NCI-H2171 (cell line): ENCODE measurements at regions not wholly inside any gene's neighbourhood (a gene's known extent, or its start where the extent isn't known, plus 50 kb on each side); places are given as distances from the start of the nearest gene placed in this dataset.

Experiments used
- DNase-seq: peaks from one replicate; lab custom pipeline; 2025; lab: John Stamatoyannopoulos, UW

DNA sequence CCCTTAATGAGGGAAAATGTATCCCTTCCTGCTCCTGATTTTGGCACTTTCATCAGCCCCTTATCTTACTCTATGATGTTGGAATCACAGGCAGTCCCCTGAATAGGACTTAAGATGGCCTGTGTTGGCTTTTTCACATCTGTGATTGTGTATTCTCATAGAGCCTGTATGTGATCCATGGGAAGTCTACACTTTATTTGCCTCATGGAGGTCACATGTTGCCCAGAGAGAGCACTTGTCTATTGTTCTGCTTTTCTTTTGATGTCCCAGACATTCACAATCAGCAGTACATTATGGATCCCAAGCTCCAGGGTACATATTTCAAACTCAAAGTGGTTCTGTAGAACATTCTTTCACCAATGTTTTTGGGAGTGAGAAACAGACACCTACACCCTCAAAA lies 885.2 kb upstream of the ADGRL2 start:
- DNase-seq, result no peak

DNA sequence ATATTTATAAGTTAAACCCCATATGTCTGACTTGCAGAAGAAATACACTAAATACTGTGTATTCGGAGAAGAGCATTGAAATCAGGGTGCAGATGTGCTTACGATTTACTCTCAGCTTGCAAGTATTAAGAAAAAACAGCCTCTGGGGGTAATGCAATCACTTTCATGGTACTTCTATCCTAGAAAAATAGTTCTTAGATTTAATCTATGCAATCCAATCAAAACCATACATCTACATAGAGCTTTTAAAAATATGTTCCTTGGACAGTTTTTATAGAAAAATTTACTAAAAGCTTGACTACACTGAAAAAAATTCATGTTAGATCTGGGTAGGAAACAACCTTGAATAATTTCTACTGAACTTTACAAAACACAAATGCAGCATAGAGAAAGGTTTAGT lies 890.3 kb upstream of the ADGRL2 start:
- DNase-seq, result no peak

DNA sequence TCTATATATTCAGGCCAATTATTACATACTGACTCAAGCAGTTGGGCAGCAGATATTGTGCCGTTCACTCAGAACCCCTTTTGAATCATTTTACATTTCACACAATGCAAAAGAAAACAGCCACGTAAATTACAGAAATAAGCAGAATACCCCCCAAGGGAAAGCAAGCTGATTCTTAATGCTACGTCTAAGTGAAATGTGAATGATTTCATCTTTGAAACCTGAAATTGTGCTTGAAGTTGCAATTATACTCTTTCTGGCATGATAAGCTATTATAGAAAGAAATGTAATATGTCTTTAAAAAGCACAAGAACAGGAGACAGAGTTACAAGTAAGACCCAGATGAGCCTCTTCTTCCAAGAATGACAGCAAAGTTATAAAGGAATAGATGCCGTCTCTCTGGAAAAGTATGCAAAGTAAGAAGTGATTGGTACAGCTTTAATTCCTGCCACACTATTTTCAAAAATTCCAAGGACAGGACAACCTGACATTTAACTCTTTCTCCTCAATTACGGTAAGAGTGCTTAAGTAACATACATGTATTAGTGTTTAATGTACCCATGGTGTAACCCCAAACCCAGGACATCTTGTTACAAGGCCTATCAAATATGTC lies 891.5 kb upstream of the ADGRL2 start:
- DNase-seq, result no peak

DNA sequence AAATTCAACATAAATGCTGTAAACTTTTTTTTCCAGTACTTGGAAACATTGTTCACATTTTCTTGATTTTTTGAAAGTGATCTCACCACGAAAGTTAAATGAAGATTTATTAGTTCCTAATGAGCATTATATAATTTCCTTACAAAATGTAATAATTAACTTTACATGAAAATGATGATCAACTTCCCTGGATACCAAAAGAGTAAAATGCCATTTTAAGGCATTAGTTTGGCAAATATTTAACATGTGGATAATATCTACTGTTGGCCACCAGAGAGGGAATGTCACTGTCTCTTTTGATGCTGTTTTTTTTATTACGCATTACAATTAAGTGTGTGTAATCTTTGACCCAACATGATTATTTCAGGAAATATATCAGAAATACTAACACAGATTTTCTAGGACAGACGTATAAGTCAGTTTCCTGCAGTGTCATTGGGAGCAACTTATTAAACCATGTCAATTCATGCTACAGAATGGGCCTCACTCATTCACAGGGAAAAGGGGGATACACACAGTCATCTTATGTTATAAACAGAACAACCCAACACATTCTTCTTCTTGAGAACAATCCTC lies 903.9 kb upstream of the ADGRL2 start:
- no peak for DNase-seq

DNA sequence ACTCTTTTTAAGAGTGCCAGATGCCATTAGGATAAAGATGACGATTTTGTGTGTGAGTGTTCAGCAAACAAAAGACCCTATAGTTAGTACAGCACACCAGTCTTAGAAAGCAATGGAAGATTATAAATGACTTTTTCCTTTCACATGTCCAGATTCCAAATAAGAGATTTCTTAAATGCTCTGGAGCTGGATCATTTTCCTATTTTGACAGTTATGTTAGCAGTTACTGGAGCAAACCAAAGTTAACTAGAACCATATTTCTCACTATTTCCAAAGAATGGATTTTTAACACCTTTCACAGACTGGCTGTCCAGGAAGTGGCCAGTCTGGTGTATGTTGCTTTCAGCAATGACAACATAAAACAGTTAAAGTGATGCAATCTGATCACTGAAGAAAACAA lies 905.8 kb upstream of the ADGRL2 start:
- no peak for DNase-seq

DNA sequence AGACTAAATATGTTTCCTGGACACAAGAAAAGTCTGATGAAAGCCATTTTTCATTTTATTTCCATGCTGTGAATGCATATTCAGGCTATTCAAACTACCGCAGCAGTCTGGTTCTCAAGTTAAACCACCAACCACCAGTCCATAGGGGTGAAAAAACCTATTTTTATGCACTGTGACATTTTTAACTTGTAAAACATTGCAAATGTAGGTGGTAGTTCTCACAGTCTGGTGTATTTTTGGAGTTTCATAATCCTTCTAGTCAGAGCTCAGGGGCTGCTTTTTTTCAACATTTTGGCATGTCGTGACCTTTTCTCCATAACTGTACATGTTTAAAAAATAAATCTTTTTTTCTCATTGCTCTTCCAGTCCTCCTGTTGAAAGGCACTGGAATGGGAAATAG lies 907.6 kb upstream of the ADGRL2 start:
- DNase-seq, result no peak

DNA sequence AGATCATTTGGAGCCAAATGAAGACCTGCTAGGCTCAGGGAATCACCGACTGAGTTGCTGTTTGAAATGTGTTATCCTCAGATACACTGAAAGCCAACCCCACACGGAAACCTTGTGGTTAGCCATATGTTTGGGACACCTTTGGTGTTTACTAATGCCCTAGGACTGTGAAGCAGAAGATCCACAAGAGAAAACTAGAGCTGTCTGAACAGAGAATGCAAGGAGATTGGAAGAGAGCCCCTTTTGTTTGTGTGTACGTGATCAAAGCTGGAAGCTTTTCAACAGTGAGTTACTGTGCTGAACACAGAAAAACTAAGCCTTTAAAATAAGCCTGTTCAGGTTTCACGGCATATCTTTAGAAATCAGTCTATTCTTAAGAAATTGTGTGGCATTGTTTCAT lies 908.2 kb upstream of the ADGRL2 start:
- no peak for DNase-seq

DNA sequence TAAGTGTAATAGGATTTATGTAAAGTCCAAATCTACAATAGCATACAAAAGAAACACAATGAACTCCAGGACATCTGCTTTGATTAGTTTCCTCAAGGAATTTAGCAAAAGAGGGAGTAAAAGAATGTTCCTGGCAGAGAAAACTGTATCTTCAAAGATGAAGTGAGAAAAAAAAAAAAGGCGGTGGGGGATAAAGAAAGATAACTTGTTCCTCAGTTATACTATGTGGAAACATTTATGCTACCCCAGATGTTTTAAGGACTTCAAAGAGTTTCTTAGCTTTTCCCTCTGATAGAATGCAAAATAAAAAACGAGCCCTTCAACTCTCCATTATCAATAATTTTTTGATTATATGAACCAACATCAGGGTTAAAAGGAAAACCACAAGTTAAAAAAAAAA lies 908.9 kb upstream of the ADGRL2 start:
- no peak for DNase-seq

DNA sequence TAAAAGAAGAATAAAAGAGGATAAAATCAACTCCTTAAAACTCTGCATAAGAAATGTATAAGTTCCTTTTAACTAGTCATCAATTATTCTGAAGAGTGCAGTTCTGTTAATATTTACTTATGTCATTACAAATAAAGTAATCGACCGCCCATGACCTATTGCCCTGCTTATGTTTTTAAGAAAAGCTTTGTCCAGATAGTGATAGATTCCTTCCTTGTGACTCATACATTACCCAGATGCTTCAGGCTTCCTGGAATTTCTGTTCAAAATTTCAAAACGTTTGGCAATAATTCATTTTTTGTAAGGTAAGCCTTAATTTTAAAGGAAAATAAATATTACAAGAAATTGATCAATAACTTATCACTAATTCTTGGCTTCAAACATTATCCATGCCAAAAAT lies 918.2 kb upstream of the ADGRL2 start:
- DNase-seq, result no peak

DNA sequence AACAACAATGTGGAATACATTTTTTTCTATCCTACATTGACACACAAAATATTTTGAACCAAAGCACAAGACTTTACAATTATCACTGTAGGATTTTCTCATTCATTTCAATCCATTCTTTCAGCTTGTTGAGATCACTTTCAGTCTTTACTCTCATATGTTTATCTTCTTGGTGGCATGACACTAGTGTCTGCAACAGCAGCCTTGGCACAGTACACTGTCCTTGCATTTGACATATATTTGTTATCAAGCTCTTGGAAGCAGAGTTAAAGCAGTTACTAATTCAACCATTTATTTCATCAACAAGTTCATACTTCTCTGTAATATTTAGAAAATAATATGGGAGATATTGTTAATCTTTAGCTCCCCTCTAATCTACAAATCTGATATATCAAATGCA lies 922.4 kb upstream of the ADGRL2 start:
- DNase-seq, result no peak

DNA sequence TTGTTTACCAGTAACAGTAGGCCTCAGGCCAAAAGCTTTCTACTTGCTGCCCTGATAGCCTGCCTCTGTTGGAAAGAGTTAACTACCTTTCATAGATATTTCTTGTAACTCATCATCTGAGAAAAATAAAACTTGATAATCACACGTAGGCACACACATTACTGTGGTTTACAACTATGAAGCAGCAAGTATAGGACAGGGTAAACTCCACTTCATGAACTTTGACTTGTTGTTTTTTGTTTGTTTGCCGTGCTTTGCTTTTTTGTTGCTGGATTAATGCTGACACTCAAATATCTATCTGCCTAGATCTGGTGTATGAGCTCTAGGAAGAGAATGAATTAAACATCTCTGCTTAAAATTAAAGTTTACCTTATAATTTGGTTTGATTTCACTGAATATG lies 924.7 kb upstream of the ADGRL2 start:
- no peak for DNase-seq

DNA sequence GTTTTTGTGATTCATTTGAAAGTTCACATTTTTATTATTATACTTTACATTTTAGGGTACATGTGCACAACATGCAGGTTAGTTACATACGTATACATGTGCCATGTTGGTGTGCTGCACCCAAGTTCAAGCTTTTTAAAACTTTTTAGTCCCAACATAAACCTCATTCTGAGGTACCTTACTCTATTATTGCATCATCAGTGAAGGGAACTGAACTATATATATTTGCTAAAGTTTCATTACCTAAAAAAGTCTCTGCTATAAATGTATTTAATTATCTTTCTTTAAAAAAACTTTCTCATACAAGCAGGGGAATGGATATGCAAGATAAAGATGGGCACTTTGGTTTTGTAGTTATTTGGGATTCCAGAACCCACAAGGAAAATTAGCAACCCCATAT lies 931.4 kb upstream of the ADGRL2 start:
- no peak for DNase-seq

DNA sequence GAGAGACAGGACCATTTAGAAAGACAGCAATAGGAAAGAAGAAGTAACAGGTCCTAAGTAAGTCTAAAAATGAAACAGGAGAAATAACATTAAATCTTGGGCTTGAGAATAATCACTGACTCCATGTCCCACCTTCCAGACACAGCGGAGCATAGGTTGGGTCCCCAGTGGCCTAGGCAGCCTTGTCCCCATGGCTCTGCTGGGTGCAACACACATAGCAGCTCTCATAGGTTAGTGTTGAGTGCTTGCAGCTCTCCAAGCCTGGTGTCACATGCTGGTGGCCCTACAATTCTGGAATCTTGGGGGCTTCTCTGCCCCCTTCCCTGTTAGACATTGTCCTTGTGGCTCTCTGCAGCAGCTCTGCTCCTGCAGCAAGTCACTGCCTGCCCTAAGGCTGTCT lies 952.8 kb upstream of the ADGRL2 start:
- no peak for DNase-seq

DNA sequence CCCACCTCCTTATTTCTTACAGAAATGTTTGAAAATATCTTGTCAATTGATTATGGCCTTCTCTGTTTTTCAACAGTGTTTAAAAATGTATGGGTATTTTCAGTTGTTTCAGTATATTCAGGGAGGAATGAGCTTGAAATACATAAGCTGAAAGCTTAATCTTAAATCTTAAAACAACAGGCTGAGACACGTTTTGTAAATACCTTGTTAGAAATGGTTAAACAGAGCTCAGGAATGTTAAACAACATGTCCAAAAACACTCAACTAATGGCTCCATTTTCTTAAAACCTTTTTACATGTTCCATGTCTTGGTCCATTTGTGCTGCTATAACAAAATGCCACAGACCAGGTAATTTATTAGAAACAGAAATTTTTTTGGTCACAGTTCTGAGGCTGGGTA lies 953.8 kb upstream of the ADGRL2 start:
- DNase-seq, result no peak

DNA sequence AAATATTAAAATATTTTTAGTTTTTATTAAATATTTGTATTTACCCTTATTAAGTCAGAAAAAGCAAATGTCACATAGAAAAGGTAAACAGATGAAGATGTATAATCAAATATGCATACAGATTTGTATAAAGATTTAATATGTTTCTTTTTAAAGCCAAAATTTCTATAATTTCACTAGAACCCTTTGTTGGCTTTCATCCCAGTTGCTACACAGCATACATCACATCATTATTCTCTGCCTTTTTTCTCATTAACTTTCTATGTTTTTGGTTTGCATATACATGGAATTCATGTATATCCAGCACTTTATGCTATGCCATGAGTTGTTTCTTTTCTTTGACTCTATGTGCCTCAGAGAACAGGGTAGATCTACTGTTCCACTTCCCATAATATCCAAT lies 957.9 kb upstream of the ADGRL2 start:
- no peak for DNase-seq

DNA sequence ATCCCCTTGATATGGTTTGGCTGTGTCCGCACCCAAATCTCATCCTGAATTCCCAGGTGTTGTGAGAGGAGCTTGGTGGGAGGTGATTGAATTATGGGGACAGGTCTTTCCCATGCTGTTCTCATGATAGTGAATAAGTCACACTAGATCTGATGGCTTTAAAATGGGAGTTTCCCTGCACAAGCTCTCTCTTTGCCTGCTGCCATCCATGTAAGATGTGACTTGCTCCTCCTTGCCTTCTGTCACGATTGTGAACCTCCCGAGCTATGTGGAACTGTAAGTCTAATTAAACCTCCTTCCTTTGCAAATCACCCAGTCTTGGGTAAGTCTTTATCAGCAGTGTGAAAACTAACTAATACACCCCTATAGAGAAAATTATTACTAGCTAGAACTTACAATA lies 959.5 kb upstream of the ADGRL2 start:
- no peak for DNase-seq

DNA sequence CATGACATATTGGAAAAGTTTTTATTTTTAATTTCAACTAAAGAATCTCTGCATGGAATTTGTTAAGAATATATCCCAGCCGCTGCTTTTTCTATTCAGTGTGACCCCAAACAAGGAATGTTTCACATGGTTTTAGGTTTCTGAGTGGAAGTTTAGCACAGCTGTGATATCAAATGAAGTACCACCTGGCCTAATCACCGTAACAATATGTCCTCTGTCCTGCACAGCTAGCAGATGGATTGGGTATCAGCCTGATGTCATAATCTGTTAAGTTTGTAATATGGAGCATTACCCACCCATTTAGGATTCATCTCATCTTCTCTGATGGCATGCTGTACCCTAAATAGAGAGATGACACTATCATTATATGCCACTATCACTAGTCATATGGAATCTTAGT lies 963.7 kb upstream of the ADGRL2 start:
- DNase-seq, result no peak

DNA sequence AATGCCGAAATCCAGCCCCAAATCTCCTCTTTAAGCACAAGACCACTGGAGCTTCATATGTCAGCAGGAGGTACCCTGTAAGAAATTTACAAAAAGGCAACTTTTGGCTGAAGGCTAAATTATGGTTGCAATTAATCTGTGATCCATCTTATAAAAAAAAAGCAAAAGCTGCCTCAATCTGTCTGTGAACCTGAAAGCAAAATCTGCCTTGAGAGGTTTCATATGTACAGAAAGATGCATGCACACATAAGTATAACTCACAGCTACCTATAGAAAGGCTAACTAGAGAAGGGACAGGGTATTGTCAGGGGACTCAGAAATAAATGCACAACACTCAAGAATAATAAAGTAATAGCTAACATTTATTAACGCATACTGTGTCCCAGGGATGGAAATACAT lies 964.2 kb upstream of the ADGRL2 start:
- DNase-seq, result no peak

DNA sequence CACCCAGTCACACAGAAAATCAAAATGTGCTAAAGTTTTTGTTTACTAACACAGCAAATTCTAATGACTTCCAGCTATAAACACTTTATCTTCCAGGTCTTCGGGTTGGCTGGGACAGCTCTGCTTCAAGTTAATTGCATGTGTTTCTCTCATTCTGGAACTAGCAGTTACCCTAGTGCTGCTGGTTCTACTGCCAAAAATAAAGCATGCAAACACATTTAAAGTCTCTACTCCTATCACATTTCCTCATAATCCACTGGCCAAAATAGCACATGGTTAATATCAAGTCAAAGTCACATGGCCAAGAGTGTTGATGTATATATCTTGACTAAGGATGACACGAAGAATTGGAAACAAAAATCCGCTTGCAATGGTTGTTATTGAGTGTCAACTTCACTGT lies 973.1 kb upstream of the ADGRL2 start:
- DNase-seq, result no peak

DNA sequence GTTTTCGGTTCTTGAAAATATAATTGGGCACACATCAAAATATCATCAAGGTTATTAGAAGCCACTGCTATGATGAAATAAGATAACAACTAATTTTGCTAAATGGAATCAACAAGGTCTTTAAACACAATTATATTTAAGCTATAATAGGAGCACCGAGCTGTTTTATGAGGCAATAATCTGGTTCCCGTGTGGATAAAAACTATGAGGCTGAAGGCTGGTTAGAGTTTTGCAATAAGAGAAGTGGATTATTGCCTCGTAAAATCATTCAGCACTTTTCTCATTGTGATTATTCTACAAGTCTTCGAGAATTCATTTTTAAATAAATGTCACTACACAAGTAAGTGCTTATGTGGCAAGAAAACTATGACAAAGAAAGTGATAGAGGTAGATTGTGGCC lies 975.7 kb upstream of the ADGRL2 start:
- no peak for DNase-seq

DNA sequence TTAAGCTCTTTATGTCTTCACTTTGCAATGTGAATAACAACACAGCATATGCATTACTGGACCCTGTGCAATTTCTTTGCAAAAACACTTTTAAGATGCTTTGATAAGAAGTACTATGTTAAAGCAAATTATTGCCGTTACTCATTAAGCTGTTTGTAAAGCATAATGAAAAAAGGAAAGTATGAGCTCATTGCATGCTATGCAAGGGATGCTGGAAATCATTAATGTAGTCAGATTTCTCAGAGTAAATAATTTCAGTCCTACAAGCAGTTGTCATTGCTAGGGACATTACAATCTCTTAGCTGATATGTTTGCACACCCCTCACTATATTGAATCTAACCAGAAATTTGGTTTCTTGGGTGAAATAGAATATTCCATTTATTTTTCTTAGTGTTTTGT lies 982.5 kb upstream of the ADGRL2 start:
- DNase-seq, result no peak

DNA sequence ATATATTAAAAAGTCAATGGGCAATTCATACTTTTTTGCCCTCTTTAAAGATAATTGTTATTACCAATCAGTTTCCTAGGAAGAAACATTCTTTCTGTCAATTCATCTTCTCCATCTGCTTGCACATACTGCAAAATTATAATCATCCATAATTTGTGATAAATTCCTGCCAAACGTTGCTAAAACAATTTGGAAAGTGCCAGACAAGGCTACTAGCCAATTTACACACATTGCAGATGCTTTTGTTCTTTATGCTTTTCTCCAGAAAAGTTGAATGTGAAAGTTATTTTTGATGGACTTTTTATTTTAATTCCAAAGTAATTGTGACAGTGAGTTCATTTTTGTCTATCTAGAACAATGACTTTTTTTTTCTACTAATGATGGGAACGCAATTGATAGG lies 992.8 kb upstream of the ADGRL2 start:
- DNase-seq, result no peak

DNA sequence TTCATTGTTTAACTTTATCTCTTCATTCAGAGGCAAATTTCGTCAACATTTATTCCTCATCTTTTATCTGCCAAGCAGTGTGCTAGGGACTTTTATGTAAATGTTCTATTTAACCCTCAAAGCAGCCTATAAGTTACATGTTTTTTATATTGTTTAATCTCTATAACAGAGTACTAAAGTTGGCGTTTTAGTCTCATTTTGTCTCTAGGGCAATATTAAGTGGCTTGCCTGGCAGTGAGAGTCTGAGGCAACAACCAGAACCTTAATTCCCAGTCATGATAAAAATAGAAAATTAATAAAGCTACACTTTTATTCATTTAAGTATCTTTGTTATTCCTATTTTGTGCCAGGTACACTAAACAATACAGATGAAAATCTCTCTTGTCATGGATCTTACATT lies 994.3 kb upstream of the ADGRL2 start:
- DNase-seq, result no peak

DNA sequence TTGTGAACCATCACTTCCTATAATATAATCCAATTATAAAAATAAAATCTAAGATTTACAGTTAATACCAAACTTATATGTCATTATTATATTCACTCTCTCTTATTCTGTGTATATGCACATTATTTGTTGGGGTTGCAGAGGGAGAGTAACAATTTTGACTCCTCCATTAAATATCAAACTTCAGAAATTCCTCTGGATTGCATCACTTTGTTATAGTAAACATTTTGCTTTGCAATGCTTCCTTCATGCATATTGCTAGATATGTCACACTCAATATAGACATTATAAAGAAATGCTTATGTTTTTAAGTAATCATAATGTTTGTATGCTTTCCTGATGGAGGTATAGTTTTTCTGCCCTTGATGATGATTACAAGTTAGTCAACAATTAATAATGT lies 999.0 kb upstream of the ADGRL2 start:
- DNase-seq, result no peak

DNA sequence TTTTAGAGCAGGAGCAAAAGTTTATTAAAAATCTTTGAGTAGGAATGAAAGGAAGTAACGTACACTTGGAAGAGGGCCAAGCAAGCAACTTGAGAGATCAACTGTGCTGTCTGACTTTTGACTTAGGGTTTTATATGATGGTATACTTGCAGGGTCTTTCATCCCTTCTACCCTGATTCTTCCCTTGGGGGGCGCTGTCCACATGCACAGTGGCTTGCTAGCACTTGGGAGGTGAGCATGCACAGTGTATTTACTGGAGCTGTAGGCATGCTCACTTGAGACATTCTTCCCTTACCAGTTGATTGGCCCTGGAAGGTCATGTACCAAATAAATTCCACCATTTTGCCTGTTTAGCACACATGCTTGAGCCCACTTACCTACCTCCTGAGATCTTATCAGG lies 1001.3 kb upstream of the ADGRL2 start:
- no peak for DNase-seq
